ENCODE measurements at regions not wholly inside any gene's neighbourhood (a gene's known extent, or its start where the extent isn't known, plus 50 kb on each side); places are given as distances from the start of the nearest gene placed in this dataset.

DNA sequence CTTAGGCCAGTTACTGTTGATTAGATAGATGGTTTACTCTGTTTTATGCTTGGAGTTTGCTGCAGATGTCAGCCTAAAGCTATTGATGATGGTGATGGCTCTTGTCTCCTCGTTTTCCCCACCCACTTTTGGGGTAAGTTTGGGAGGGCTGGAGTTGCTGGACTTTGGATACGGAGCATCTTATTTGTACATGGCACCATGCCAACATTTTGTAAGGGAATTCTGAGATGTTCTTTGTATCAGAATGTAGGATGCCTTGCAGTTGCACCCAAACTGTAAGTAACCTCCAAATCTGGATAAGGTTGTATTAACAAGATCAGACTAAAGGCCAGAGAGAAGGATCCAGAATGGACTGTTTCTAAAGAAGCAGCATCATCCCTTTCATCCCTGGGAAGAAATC lies 551.9 kb upstream of the ZFHX3 start:
- TF ChIP-seq POLR2A (IDR thresholded peaks at IDR 0.05; ENCODE audit: low read depth) (no peak), POLR2AphosphoS5 (IDR thresholded peaks at IDR 0.05) (no peak)
- TF ChIP-seq, protein P1, sequence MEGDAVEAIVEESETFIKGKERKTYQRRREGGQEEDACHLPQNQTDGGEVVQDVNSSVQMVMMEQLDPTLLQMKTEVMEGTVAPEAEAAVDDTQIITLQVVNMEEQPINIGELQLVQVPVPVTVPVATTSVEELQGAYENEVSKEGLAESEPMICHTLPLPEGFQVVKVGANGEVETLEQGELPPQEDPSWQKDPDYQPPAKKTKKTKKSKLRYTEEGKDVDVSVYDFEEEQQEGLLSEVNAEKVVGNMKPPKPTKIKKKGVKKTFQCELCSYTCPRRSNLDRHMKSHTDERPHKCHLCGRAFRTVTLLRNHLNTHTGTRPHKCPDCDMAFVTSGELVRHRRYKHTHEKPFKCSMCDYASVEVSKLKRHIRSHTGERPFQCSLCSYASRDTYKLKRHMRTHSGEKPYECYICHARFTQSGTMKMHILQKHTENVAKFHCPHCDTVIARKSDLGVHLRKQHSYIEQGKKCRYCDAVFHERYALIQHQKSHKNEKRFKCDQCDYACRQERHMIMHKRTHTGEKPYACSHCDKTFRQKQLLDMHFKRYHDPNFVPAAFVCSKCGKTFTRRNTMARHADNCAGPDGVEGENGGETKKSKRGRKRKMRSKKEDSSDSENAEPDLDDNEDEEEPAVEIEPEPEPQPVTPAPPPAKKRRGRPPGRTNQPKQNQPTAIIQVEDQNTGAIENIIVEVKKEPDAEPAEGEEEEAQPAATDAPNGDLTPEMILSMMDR (IDR thresholded peaks at IDR 0.05), result no peak
